Transverse colon (tissue), 4 donors: ENCODE measurements at regions not wholly inside any gene's neighbourhood (a gene's known extent, or its start where the extent isn't known, plus 50 kb on each side); places are given as distances from the start of the nearest gene placed in this dataset.

Source experiments
- DNase-seq: peaks from one replicate; pipeline ENCODE4 v3.0.0-alpha.2; 2019
- H3K27ac ChIP-seq, 4 donors: fragments of 200-600 bp; sonication (generic); 2 replicates each; pipeline ENCODE4 v1.5.1; 2016 to 2018; ENCODE audit warnings: inconsistent platforms in 4 of 4
- H3K27me3 ChIP-seq: fragments of 200-600 bp; sonication (generic); 2 replicates; pipeline ENCODE4 v1.5.1; 2017; ENCODE audit warnings: inconsistent platforms
- H3K36me3 ChIP-seq, 4 donors: fragments of 200-600 bp; sonication (generic); 2 replicates each; pipeline ENCODE4 v1.5.1; 2017 to 2019; ENCODE audit warnings: inconsistent platforms in 4 of 4
- H3K4me1 ChIP-seq, 4 donors: fragments of 200-600 bp; sonication (generic); 2 replicates each; pipeline ENCODE4 v1.5.1; 2017 to 2020; ENCODE audit warnings: inconsistent platforms in 4 of 4
- H3K4me3 ChIP-seq, 4 donors: fragments of 200-600 bp; sonication (generic); 1 replicate in 1 of 4; 2 replicates in 3 of 4; pipeline versions ENCODE4 v1.5.1 to v1.6.1; 2017 to 2019; ENCODE audit warnings: inconsistent platforms in 4 of 4
- H3K9me3 ChIP-seq, 2 donors: fragments of 200-600 bp; sonication (generic); 2 replicates each; pipeline ENCODE4 v1.5.1; 2017 to 2019; ENCODE audit warnings: inconsistent platforms in 2 of 2
- CTCF ChIP-seq, 5 experiments: fragments of 200-600 bp in 3 of 5; fragments of 450-650 bp in 2 of 5; sonication (generic) in 3 of 5; IDR thresholded peaks; 1 replicate in 2 of 5; 2 replicates in 3 of 5; pipeline ENCODE4 v1.5.1; 2016 to 2017; ENCODE audit warnings: antibody characterized with exemption in 5 of 5, inconsistent platforms in 3 of 5, mild to moderate bottlenecking in 2 of 5, moderate library complexity in 1 of 5
- EP300 ChIP-seq: sonication (generic); formaldehyde crosslinking; IDR thresholded peaks from one replicate; pipeline ENCODE4 v1.6.1; 2017; ENCODE audit warnings: antibody characterized with exemption, low read depth
- POLR2A ChIP-seq: fragments of 450-650 bp; IDR thresholded peaks from one replicate; pipeline ENCODE4 v1.6.1; 2016; ENCODE audit warnings: antibody characterized with exemption, mild to moderate bottlenecking, moderate library complexity
- POLR2AphosphoS5 ChIP-seq, 3 donors: sonication (generic); formaldehyde crosslinking; IDR thresholded peaks; one replicate each; pipeline ENCODE4 v1.6.1; 2016; ENCODE audit warnings: antibody characterized with exemption in 3 of 3
- WGBS, 2 donors: methylation state at CpG; one replicate each; pipeline ENCODE4 v1.1.5; 2018; ENCODE audit warnings: low coverage in 1 of 2; 5-methylcytosine and 5-hydroxymethylcytosine counted together
- in situ Hi-C, 4 donors: fragments of 200-750 bp; cut with MboI; loops; one replicate each; pipeline versions ENCODE4 v1.15.0 to v1.15.1; 2017; ENCODE audit warnings: low sequenced_read_pairs in 3 of 4, low pct_ligation_motif_present in 1 of 4, low pct_unique_long_range_greater_than_20kb in 1 of 4
- intact Hi-C: fragments of 100-400 bp; cut with DNase I; formaldehyde crosslinking; loops from one replicate; pipeline ENCODE4 v1.15.1; 2023; ENCODE audit warnings: low total_unique reads

GRCh38 chr9:73565833-73566465 is 414.3 kb downstream of the ANXA1 start:
- no peaks in the 10 kb centered on the region for H3K36me3 ChIP-seq
- in situ Hi-C loops: loop anchor here in 1 of 4 donors (25.0 kb wide), 1 partner anchor 104 kb away; no protein-coding TSS in a partner anchor
- no peaks in the 10 kb centered on the region for H3K9me3 ChIP-seq
- H3K4me1 ChIP-seq: no peaks in the 10 kb centered on the region
- intact Hi-C loops: no loop called here
- H3K27ac ChIP-seq: no peak overlapping the region
- no peak overlapping the region for H3K4me3 ChIP-seq
- no peak for TF ChIP-seq CTCF (IDR thresholded peaks at IDR 0.05)
- no peak for TF ChIP-seq EP300
- no peak for TF ChIP-seq POLR2AphosphoS5 (IDR thresholded peaks at IDR 0.05)
- no peak for TF ChIP-seq POLR2A
- DNase-seq: no peak
- no peaks in the 10 kb centered on the region for H3K27me3 ChIP-seq

- no peak overlapping the region for H3K27ac ChIP-seq
- 62 to 80% methylated on average over 1 of the region's 1 CpG for WGBS, 2 donors
- H3K27me3 ChIP-seq: no peaks in the 10 kb centered on the region
- in situ Hi-C loops (loop anchor here in 1 of 4 donors (25.0 kb wide), 1 partner anchor 104 kb away; no protein-coding TSS in a partner anchor), intact Hi-C loops (no loop called here)
- H3K36me3 ChIP-seq: no peaks in the 10 kb centered on the region
- H3K4me3 ChIP-seq: no peak overlapping the region
- TF ChIP-seq EP300 (no peak), CTCF (IDR thresholded peaks at IDR 0.05) (no peak), POLR2AphosphoS5 (IDR thresholded peaks at IDR 0.05) (no peak), POLR2A (no peak)
- H3K4me1 ChIP-seq: no peaks in the 10 kb centered on the region
- H3K9me3 ChIP-seq: no peaks in the 10 kb centered on the region
- DNase-seq: no peak
Observed at GRCh38 chr9:73566627-73567026, 415.0 kb downstream of the ANXA1 start.

GRCh38 chr9:73573235-73573634 is 421.6 kb downstream of the ANXA1 start:
- 50 to 51% methylated on average over 3 to 4 of the region's 4 CpGs for WGBS, 2 donors
- H3K36me3 ChIP-seq: no peaks in the 10 kb centered on the region
- in situ Hi-C loops (loop anchor here in 1 of 4 donors (25.0 kb wide), 1 partner anchor 111 kb away; no protein-coding TSS in a partner anchor), intact Hi-C loops (no loop called here)
- no peak overlapping the region for H3K27ac ChIP-seq
- H3K9me3 ChIP-seq: no peaks in the 10 kb centered on the region
- no peaks in the 10 kb centered on the region for H3K27me3 ChIP-seq
- TF ChIP-seq POLR2A (no peak), POLR2AphosphoS5 (IDR thresholded peaks at IDR 0.05) (no peak), EP300 (no peak), CTCF (IDR thresholded peaks at IDR 0.05) (no peak)
- H3K4me1 ChIP-seq: no peaks in the 10 kb centered on the region
- no peak overlapping the region for H3K4me3 ChIP-seq
- DNase-seq: no peak

- TF ChIP-seq POLR2AphosphoS5 (IDR thresholded peaks at IDR 0.05) (no peak), POLR2A (no peak)
- Histone ChIP-seq H3K9me3 (no peaks in the 10 kb centered on the region), H3K27me3 (no peaks in the 10 kb centered on the region), H3K4me3 (no peak overlapping the region), H3K4me1 (no peaks in the 10 kb centered on the region), H3K27ac (no peak overlapping the region), H3K36me3 (no peaks in the 10 kb centered on the region)
- no peak for DNase-seq
- intact Hi-C loops: no loop called here
- in situ Hi-C loops: no loop called here
- 56 to 64% methylated on average over 2 to 4 of the region's 4 CpGs for WGBS, 2 donors
Observed at GRCh38 chr9:73575101-73576060, 423.7 kb downstream of the ANXA1 start.
